ENCODE measurements at regions not wholly inside any gene's neighbourhood (a gene's known extent, or its start where the extent isn't known, plus 50 kb on each side); places are given as distances from the start of the nearest gene placed in this dataset.

GRCh38 chr3:152891678-152892077 is 56.7 kb downstream of the P2RY1 start:
- no peaks in the 10 kb centered on the region for H3K9me3 Mint-ChIP-seq
- no peaks in the 10 kb centered on the region for H3K27me3 Mint-ChIP-seq (ENCODE audit: low read depth, poor library complexity)
- H3K27ac Mint-ChIP-seq, result no peak overlapping the region
- H3K4me3 Mint-ChIP-seq, result no peak overlapping the region
- H3K36me3 Mint-ChIP-seq (ENCODE audit: low read depth), result no peaks in the 10 kb centered on the region
- TF ChIP-seq CTCF (IDR thresholded peaks at IDR 0.05), result no peak
- H3K4me1 Mint-ChIP-seq, result no peaks in the 10 kb centered on the region
- no peak for DNase-seq

- H3K4me1 Mint-ChIP-seq, result no peaks in the 10 kb centered on the region
- no peak overlapping the region for H3K4me3 Mint-ChIP-seq
- no peaks in the 10 kb centered on the region for H3K36me3 Mint-ChIP-seq (ENCODE audit: low read depth)
- H3K27me3 Mint-ChIP-seq (ENCODE audit: low read depth, poor library complexity), result no peaks in the 10 kb centered on the region
- DNase-seq, result no peak
- H3K9me3 Mint-ChIP-seq, result no peaks in the 10 kb centered on the region
- no peak for TF ChIP-seq CTCF (IDR thresholded peaks at IDR 0.05)
- H3K27ac Mint-ChIP-seq, result no peak overlapping the region
These were observed 57.5 kb downstream of the P2RY1 start for GRCh38 chr3:152892446-152892845.

- Mint-ChIP-seq H3K27me3 (ENCODE audit: low read depth, poor library complexity) (no peaks in the 10 kb centered on the region), H3K4me3 (no peak overlapping the region), H3K36me3 (ENCODE audit: low read depth) (no peaks in the 10 kb centered on the region), H3K9me3 (no peaks in the 10 kb centered on the region), H3K27ac (no peak overlapping the region), H3K4me1 (no peaks in the 10 kb centered on the region)
- no peak for DNase-seq
- TF ChIP-seq CTCF (IDR thresholded peaks at IDR 0.05), result no peak
These were observed 58.7 kb downstream of the P2RY1 start for GRCh38 chr3:152893647-152894046.

GRCh38 chr3:152899306-152899705 is 64.4 kb downstream of the P2RY1 start:
- TF ChIP-seq CTCF (IDR thresholded peaks at IDR 0.05), result no peak
- no peak overlapping the region for H3K4me3 Mint-ChIP-seq
- peaks cover 1% of the 10 kb centered on the region for H3K9me3 Mint-ChIP-seq
- no peaks in the 10 kb centered on the region for H3K4me1 Mint-ChIP-seq
- DNase-seq, result no peak
- H3K27me3 Mint-ChIP-seq (ENCODE audit: low read depth, poor library complexity), result no peaks in the 10 kb centered on the region
- H3K27ac Mint-ChIP-seq, result no peak overlapping the region
- H3K36me3 Mint-ChIP-seq (ENCODE audit: low read depth), result no peaks in the 10 kb centered on the region

GRCh38 chr3:152902141-152902669 is 67.3 kb downstream of the P2RY1 start:
- peaks cover 5% of the 10 kb centered on the region for H3K9me3 Mint-ChIP-seq
- no peaks in the 10 kb centered on the region for H3K27me3 Mint-ChIP-seq (ENCODE audit: low read depth, poor library complexity)
- TF ChIP-seq CTCF (IDR thresholded peaks at IDR 0.05), result no peak
- H3K4me1 Mint-ChIP-seq, result no peaks in the 10 kb centered on the region
- no peak overlapping the region for H3K4me3 Mint-ChIP-seq
- no peak overlapping the region for H3K27ac Mint-ChIP-seq
- no peak for DNase-seq
- H3K36me3 Mint-ChIP-seq (ENCODE audit: low read depth), result no peaks in the 10 kb centered on the region

GRCh38 chr3:152905631-152906030 is 70.7 kb downstream of the P2RY1 start:
- no peak for DNase-seq
- no peak overlapping the region for H3K4me3 Mint-ChIP-seq
- no peaks in the 10 kb centered on the region for H3K4me1 Mint-ChIP-seq
- no peaks in the 10 kb centered on the region for H3K27me3 Mint-ChIP-seq (ENCODE audit: low read depth, poor library complexity)
- H3K27ac Mint-ChIP-seq, result no peak overlapping the region
- no peaks in the 10 kb centered on the region for H3K36me3 Mint-ChIP-seq (ENCODE audit: low read depth)
- TF ChIP-seq CTCF (IDR thresholded peaks at IDR 0.05), result no peak
- H3K9me3 Mint-ChIP-seq, result peaks cover 11% of the 10 kb centered on the region
